Activated CD4-positive, alpha-beta T cell treated with anti-CD3 and anti-CD28 coated beads for 1 hour (primary cell): ENCODE measurements at regions not wholly inside any gene's neighbourhood (a gene's known extent, or its start where the extent isn't known, plus 50 kb on each side); places are given as distances from the start of the nearest gene placed in this dataset.

ENCODE experiments used
- DNase-seq: peaks from one replicate; pipeline ENCODE4 v3.0.0-alpha.2; 2020

- no peak for DNase-seq
These were observed 441.0 kb downstream of the TLE4 start for GRCh38 chr9:80012557-80013330.

- DNase-seq: no peak
These were observed 437.4 kb downstream of the TLE4 start for GRCh38 chr9:80009204-80009603.

- DNase-seq: no peak
These were observed 432.9 kb downstream of the TLE4 start for GRCh38 chr9:80004714-80005113.

GRCh38 chr9:79990536-79990935 is 418.8 kb downstream of the TLE4 start:
- DNase-seq: no peak

- no peak for DNase-seq
These were observed 417.3 kb downstream of the TLE4 start for GRCh38 chr9:79989079-79989478.

GRCh38 chr9:79988126-79988525 is 416.4 kb downstream of the TLE4 start:
- DNase-seq: no peak

- no peak for DNase-seq
These were observed 414.7 kb downstream of the TLE4 start for GRCh38 chr9:79986437-79986836.

GRCh38 chr9:79985772-79986171 is 414.0 kb downstream of the TLE4 start:
- DNase-seq: no peak

GRCh38 chr9:79985264-79985663 is 413.5 kb downstream of the TLE4 start:
- DNase-seq: no peak

- no peak for DNase-seq
These were observed 412.8 kb downstream of the TLE4 start for GRCh38 chr9:79984429-79985067.

- no peak for DNase-seq
These were observed 408.7 kb downstream of the TLE4 start for GRCh38 chr9:79980432-79980831.

GRCh38 chr9:79977510-79978197 is 405.9 kb downstream of the TLE4 start:
- DNase-seq: no peak

- no peak for DNase-seq
These were observed 405.3 kb downstream of the TLE4 start for GRCh38 chr9:79977074-79977435.

GRCh38 chr9:79976257-79977073 is 404.7 kb downstream of the TLE4 start:
- no peak for DNase-seq

- DNase-seq: no peak
These were observed 404.0 kb downstream of the TLE4 start for GRCh38 chr9:79975621-79976256.

- no peak for DNase-seq
These were observed 403.1 kb downstream of the TLE4 start for GRCh38 chr9:79974806-79975422.

- no peak for DNase-seq
These were observed 401.9 kb downstream of the TLE4 start for GRCh38 chr9:79973627-79974026.

GRCh38 chr9:79970146-79970425 is 398.3 kb downstream of the TLE4 start:
- no peak for DNase-seq

- no peak for DNase-seq
These were observed 397.8 kb downstream of the TLE4 start for GRCh38 chr9:79969393-79970145.

- no peak for DNase-seq
These were observed 396.8 kb downstream of the TLE4 start for GRCh38 chr9:79968533-79968932.

- DNase-seq: no peak
These were observed 391.1 kb downstream of the TLE4 start for GRCh38 chr9:79962836-79963235.

GRCh38 chr9:79962150-79962549 is 390.4 kb downstream of the TLE4 start:
- DNase-seq: no peak
